GM18951 (cell line): ENCODE measurements at regions not wholly inside any gene's neighbourhood (a gene's known extent, or its start where the extent isn't known, plus 50 kb on each side); places are given as distances from the start of the nearest gene placed in this dataset.
"Not testable (repeated sequence)": the region's sequence is repeated elsewhere in the genome, so short reads cannot be mapped to it uniquely, and the experiment has no call there.

Experiments
- POLR2A ChIP-seq: IDR thresholded peaks from 4 replicates; pipeline ENCODE4 v1.6.1; 2011; ENCODE audit warnings: mild to moderate bottlenecking; ENCODE audit not compliant: insufficient read length, insufficient read depth; ENCODE audit errors: extremely low read depth
- in situ Hi-C: fragments of 300-500 bp; cut with MboI; formaldehyde crosslinking; loops from one replicate; pipeline ENCODE4 v1.12.0; 2022; ENCODE audit warnings: low sequenced_read_pairs, mixed read lengths, inconsistent platforms; ENCODE audit not compliant: unreplicated experiment

DNA sequence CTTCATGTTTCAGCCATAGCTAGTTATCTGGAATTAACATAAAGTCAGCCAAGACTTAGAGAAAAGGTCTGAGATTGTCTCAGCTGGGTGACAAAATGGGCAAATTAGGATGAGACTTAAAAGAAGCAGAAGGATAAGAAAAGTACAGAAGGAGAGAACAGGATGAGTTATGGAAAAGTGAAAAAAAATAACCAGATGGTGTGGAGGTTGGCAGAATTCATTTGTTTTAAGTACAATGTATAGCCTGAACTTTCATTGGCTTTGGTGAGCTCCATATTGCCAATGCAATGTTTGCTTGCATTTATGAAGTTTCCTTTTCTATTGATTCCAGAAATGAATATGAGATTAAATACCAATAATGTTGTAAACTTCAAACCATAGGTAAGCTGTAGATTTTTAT is 447.2 kb upstream of the DPH6 start:
- TF ChIP-seq POLR2A, result no peak
- in situ Hi-C loops, result no loop called here

DNA sequence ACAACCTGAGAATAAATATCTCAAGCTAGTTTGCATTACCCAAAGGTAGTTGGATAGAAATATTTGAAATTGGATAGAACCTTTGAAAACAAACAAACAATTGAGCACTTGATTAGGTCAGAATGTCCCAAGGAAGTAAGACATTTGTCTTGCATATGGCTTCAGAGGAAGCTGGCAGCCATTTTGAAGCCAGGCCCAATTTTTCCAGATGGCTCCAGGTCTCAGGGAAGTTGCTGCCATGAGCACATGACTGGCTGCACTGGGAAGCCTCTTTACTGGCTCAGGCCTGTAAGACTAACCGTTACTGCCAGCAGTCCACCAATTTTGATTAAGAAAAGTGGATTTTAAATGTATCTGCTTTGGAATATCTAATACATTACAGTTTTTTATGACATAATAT is 448.9 kb upstream of the DPH6 start:
- TF ChIP-seq POLR2A, result no peak
- in situ Hi-C loops, result no loop called here

DNA sequence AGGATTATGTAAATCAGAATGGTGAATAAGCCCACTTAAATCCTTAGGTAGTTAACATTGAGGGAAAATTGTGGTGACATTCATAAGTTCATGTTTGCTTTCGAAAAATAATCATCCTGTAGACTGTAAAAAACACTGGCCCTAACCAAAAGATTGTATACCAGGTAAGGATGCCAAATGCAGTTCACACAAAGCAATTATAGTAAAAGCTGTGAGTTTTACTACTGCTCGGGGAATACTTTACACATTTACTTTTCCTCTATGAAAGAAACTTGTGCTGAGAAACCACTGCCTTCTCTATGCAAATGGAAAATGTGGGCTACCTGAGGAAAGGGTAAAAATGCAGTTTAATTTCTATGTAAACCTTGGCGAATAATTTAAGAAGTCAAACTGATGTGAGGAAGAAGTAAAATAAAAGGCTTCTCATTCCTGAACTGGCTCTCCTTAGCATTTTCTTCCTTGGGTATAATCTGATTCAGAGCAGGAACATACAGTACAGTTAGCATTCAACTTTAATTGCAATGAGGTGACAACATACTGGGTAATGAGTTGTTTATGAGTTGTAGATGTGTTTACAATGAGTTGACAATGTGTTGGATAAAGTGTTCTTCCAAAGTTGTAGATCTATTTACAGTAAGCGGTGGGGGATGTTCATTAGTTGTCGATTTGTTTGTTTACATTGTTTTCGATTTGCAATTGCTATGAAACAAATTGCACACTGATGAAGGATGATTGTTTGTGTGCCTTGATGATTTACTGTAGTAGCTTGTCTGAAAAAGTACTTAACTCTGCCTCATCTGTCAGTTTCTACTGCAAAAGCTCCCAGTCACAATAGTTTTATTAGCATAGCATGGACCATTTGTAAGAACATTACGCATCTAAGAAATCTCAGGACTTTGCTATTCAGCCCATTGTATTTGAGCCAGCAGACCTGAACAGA is 453.0 kb upstream of the DPH6 start:
- TF ChIP-seq POLR2A, result no peak

DNA sequence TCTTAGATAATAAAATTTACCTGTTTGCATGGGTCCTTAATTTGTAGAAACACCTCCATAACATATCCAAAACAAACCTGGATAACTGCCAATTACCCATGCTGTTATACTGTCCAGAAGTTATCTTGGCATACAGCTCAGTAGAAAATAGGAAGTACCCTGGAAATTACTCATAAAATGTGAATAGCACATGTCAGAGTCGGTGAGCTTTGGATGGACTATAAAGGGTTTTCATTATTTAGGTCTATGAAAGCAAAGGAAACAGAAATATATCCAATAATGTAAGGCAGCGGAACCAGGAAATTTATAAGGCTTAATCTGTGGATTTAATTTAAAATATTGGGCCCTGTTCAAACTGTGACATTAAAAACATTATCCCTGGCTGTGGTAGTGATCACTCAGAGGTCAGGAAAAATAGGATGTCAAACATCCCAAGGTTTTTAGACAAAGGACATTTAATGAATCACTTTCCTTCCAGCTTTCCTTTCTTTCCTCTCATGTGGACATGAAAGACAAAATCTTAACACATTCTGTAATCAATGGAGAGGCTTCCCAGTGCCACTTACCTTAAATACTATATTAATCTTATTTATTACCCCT is 459.0 kb upstream of the DPH6 start:
- in situ Hi-C loops, result no loop called here
- no peak for TF ChIP-seq POLR2A

More for the DNA sequence above, 453.0 kb upstream of the DPH6 start:
- in situ Hi-C loops, result no loop called here

DNA sequence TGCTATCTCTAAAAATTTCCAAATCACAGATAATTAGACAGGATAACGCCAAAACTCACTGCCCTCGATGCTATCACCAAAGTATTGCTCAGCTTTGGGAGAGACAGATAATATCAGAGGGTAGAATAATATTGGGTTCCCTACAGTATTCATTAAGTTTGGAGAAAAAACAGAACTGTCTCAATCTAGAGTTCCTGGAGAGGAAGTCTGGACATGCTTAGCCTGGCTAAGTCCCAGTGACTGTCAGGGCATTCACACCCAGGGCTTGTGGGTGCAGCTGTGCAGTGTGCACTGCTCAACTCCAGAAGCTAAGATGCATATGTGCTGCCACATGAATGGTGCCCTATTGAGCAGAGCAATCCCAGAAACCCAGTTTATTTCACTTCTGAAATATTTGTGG is 459.6 kb upstream of the DPH6 start:
- in situ Hi-C loops, result no loop called here
- no peak for TF ChIP-seq POLR2A

DNA sequence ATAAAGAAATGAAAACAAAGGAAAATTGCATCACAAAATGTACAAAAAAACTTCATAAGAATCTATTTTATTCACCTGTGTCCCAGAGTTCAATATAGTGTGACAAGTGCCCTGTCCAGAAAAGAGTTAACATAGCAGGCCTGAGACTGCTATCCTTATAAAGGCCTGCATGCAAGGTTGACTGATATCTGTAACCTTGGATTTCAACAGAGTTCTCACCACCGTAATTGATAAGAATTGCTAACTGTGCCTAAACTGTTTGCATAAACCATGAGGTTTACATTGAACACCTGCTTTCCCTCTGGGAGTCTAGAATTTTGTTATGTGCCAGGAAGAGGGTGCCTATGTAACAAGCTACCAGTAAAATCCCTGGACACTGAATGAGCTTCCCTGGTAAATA is 461.7 kb upstream of the DPH6 start:
- in situ Hi-C loops, result no loop called here
- no peak for TF ChIP-seq POLR2A

DNA sequence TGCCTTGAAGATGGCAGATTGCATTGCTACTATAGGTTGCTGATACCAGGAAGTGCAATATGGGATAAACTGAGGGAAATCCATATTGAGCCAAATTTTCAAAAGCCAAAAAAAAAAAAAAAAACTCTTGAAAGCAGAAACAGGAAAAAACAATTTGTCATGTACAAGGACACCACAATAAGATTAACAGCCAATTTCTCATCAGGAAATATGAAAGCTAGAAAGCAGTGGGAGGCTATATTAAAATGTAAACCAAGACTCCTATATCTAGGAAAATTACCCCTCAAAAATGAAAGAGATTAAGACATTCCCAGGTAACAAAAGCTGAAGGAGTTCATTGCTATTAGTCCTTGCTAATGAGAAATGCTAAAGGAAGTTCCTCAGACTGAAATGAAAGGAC is 462.8 kb upstream of the DPH6 start:
- in situ Hi-C loops, result no loop called here
- TF ChIP-seq POLR2A, result no peak

DNA sequence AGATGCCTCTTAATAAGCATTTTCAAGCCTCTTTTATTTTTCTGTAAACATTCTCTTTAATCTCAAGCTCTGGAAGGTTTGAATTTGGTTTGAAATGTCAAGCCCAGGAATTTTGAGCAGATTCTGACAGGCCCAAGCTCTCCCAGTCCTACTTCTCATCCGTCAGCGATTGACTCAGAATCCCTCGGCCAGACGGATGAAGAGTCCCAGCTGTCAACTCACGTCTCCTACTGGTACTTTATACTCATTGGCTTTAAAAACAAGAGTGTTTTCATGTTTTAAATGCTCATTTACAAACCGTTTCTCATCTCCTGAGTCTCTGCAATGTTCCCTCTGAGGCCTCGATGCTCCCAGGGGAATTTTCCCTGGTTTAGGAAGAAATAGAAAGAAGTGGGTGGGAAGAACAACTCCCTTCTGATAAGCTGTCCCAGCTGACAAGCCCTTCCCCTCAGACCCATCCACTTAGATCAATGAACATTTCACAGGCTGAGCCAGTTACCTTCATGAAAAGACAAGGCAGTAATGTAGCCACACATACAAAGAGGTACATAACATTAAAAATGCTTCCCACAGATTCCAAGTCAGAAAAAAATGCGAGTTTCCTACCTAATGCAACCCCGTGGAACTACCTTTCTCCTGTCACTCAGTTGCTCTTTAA is 478.2 kb upstream of the DPH6 start:
- no peak for TF ChIP-seq POLR2A
- in situ Hi-C loops, result no loop called here

DNA sequence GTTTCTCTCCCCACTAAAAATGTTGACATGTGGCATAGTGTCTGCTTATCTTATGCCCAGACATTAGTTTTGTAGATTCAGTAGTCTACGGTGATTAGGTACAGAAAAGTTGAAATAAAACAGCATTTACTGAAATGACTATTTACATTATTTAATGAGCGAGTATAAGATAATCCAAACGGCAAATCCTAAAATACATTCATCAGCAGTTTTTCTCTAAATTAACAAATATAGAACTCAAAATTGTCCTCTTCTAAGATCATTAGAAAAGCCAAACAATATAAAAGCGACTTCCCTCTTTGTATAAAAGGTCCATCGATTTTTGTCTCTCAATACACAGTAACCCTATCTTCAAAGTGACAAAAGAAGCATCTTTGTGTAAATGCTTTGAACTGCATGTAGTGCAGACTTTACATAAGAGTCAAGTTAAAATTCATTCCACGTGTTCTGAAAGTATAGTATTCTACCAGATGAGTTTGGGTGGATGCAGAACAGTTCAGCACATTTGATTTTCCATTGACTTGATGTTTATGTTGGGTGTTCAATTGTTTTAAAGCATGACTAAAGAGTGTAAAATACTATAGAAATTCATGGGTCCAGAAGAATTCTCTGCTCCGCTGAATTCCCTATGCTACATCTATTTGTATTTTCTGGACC is 480.8 kb upstream of the DPH6 start:
- in situ Hi-C loops, result no loop called here
- TF ChIP-seq POLR2A, result no peak

DNA sequence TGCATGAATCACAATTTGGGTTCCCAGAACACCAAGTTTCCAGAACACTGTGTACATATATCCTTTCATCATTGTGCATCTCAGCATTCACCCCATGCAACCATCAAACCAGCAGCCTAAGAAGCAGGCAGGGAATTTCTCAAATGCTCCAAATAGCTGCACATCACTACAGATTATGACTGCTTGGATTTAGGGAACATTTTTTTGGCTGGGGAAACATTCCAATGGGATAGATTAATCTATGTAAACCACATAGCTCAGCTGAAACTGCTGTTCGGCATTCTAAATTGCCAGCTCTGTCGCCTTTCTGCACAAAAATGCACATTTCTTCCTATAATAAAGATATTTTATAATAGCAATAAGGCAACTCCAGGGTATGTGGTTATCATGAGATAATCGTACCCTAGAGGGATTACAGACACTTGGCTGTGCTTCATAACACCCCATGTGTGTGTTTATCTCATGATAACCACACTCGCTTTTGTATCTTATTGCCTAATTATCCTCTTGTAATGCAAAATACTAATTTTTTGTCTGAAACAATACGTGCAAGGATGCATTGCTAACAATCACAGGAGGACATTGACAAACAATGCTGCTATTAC is 483.7 kb upstream of the DPH6 start:
- in situ Hi-C loops, result no loop called here
- TF ChIP-seq POLR2A, result no peak

DNA sequence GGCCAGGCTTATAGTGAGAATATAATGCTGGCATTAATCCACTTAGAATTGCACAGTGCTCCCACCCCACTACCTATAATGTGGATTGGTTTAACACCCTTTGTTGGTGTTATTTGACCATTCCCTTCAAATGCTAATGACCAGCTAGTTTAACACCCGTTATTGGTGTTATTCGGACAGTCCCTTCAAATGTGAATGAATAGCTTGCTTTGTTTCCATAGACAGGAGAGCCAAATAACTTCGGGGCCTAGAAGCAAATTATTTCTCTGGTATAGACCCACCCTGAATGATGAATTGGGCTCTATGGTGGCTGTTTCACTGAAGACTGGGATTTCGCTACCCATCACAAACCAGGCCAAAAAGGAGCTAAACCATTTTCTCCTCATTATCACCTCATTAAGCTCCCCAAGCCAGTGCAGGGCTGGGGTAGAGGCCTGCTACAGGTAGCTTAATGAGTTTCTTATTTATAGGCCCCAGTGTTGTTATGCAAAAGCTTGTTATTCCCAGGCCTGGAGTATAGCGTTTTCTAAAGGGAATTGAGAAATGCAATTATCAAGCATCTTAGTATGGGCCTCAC is 494.1 kb upstream of the DPH6 start:
- in situ Hi-C loops, result no loop called here
- TF ChIP-seq POLR2A, result no peak

DNA sequence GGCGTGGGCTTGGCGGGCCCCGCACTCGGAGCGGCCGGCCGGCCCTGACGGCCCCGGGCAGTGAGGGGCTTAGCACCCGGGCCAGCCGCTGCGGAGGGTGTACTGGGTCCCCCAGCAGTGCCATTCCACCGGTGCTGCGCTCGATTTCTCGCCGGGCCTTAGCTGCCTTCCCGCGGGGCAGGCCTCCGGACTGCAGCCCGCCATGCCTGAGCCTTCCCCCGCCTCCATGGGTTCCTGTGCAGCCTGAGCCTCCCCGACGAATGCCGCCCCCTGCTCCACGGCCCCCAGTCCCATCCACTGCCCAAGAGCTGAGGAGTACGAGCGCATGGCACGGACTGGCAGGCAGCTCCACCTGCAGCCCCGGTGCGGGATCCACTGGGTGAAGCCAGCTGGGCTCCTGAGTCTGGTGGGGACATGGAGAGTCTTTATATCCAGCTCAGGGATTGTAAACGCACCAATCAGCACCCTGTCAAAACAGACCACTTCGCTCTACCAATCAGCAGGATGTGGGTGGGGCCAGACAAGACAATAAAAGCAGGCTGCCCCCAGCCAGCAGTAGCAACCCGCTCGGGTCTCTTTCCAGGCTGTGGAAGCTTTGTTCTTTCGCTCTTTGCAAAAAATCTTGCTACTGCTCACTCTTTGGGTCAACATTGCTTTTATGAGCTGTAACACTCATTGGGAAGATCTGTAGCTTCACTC is 501.2 kb upstream of the DPH6 start:
- in situ Hi-C loops, result not testable (repeated sequence)
